Ishikawa (cell line): ENCODE measurements at regions not wholly inside any gene's neighbourhood (a gene's known extent, or its start where the extent isn't known, plus 50 kb on each side); places are given as distances from the start of the nearest gene placed in this dataset.

Source experiments
- CEBPB ChIP-seq: IDR thresholded peaks from 2 replicates; pipeline ENCODE4 v1.6.1; 2012
- CREB1 ChIP-seq: IDR thresholded peaks from 2 replicates; pipeline ENCODE4 v1.6.1; 2012; ENCODE audit warnings: low read depth
- EGR1 ChIP-seq: IDR thresholded peaks from 2 replicates; pipeline ENCODE4 v1.6.1; 2012
- EP300 ChIP-seq: IDR thresholded peaks from 2 replicates; pipeline ENCODE4 v1.6.1; 2012; ENCODE audit warnings: borderline replicate concordance
- FOXM1 ChIP-seq: IDR thresholded peaks from 2 replicates; pipeline ENCODE4 v1.6.1; 2012; ENCODE audit warnings: low read depth, borderline replicate concordance
- MAX ChIP-seq: IDR thresholded peaks from 2 replicates; pipeline ENCODE4 v1.6.1; 2012
- NFIC ChIP-seq: IDR thresholded peaks from 2 replicates; pipeline ENCODE4 v1.6.1; 2012
- RAD21 ChIP-seq: IDR thresholded peaks from 2 replicates; pipeline ENCODE4 v1.6.1; 2012; ENCODE audit warnings: low read depth
- TAF1 ChIP-seq: IDR thresholded peaks from 2 replicates; pipeline ENCODE4 v1.6.1; 2012; ENCODE audit warnings: low read depth, mild to moderate bottlenecking
- TCF12 ChIP-seq: IDR thresholded peaks from 2 replicates; pipeline ENCODE4 v1.6.1; 2012; ENCODE audit warnings: low read depth
- TEAD4 ChIP-seq: IDR thresholded peaks from 2 replicates; pipeline ENCODE4 v1.6.1; 2012
- USF1 ChIP-seq: IDR thresholded peaks from 2 replicates; pipeline ENCODE4 v1.6.1; 2012
- YY1 ChIP-seq: IDR thresholded peaks from 2 replicates; pipeline ENCODE4 v1.6.1; 2012; ENCODE audit warnings: low read depth

- TF ChIP-seq CEBPB (no peak), YY1 (no peak), USF1 (no peak), FOXM1 (no peak), TCF12 (no peak), NFIC (no peak), EP300 (no peak), TAF1 (no peak), CREB1 (no peak), MAX (no peak), EGR1 (no peak), RAD21 (no peak), TEAD4 (no peak)
These were observed 152.6 kb upstream of the SEMA6A start for GRCh38 chr5:116727248-116727647.
